GM21786 (cell line): ENCODE measurements at regions not wholly inside any gene's neighbourhood (a gene's known extent, or its start where the extent isn't known, plus 50 kb on each side); places are given as distances from the start of the nearest gene placed in this dataset.
"Not testable (repeated sequence)": the region's sequence is repeated elsewhere in the genome, so short reads cannot be mapped to it uniquely, and the experiment has no call there.

Experiments
- ATAC-seq: cut with Tn5 transposase; IDR thresholded peaks from one replicate; pipeline ENCODE4 v1.9.1; 2021; ENCODE audit not compliant: unreplicated experiment

GRCh38 chr5:118430076-118430475, 558.3 kb downstream of the DTWD2 start:
- ATAC-seq: no peak

DNA sequence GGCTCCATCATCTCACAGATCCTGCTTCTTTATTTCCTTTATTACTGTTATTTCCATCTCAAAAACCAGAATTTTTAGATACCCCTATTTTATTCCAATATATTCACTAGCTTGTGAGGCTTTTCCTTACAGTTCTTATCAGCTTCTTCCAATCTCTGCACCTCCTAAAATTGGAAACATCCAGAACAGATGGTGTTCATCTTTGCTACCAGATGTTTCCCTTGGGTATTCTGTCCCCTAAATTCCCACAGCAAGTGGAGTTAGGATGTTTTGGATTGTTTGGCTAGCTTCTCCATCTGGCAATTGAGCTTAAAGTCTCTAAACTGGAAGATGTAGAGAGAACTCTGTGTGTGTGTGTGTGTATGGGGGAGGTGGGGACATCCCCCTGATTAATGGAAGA, 580.4 kb downstream of the DTWD2 start:
- ATAC-seq: no peak

DNA sequence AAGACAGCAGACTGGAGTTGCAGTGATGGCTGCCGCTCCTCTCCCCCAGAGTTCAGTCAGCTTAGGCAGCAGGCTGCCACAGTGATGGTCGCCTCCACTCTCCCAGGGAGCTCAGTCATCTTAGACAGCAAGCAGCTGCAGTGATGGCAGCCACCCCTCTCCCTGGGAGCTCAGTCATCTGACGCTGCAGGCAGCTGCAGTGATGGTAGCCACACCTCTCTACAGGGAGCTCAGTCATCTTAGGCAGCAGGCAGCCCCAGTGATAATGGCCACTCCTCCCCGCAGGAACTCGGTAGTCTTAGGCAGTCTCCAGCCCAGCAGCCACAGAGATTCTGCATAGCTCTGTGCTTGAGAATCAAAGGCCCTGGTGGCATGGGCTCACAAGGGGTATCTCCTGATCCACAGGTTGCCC, 582.7 kb downstream of the DTWD2 start:
- no peak for ATAC-seq

- ATAC-seq: no peak
Observed at GRCh38 chr5:118397236-118397635, 591.1 kb downstream of the DTWD2 start.

DNA sequence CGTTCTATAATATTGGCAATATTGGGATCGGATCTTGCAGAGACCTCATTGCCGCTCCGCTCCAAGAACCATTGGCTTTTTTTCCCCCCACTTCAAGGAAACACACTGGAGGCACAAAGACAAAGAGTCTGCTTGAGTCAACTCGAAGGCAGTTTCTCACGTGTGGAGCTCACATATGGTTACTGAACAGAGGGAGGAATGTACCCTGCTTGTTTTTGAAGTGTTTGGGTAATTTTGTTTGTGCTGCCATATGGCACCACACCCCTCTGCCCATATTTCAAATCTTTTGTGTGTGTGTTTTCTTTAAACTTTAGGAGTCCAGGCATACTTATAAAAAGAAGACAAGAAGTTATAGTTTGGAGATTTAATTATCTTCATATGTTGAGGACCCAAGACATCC, 595.9 kb downstream of the DTWD2 start:
- no peak for ATAC-seq

DNA sequence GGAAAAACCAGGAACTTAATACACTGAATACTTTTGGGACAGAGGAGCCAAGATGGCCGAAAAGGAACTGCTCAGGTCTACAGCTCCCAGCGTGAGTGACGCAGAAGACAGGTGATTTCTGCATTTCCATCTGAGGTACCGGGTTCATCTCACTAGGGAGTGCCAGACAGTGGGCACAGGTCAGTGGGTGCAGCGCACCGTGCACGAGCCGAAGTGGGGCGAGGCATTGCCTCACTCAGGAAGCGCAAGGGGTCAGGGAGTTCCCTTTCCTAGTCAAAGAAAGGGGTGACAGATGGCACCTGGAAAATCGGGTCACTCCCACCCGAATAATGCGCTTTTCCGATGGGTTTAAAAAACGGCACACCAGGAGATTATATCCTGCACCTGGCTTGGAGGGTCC, 605.4 kb downstream of the DTWD2 start:
- ATAC-seq: not testable (repeated sequence)

GRCh38 chr5:118379470-118379869, 608.9 kb downstream of the DTWD2 start:
- ATAC-seq: no peak

DNA sequence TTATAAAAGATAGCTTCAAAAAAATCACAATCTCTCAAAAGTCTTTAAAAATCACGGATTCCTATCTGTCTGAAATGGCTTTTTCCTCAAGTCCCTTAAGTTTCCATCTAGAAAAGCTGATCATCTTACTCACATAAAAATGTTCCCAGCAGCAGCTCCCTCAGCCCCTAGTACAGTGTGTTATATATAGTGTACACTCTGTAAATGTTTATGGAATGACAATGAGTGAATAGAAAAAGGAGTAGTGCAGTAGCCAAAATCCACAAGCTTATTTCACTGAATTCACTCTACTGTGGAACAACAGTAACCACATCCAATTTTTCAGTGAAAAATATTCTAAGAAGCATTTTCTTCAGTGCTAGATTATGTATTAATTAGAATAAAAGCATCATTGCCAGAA, 609.4 kb downstream of the DTWD2 start:
- no peak for ATAC-seq

GRCh38 chr5:118377420-118377819, 610.9 kb downstream of the DTWD2 start:
- ATAC-seq: no peak

DNA sequence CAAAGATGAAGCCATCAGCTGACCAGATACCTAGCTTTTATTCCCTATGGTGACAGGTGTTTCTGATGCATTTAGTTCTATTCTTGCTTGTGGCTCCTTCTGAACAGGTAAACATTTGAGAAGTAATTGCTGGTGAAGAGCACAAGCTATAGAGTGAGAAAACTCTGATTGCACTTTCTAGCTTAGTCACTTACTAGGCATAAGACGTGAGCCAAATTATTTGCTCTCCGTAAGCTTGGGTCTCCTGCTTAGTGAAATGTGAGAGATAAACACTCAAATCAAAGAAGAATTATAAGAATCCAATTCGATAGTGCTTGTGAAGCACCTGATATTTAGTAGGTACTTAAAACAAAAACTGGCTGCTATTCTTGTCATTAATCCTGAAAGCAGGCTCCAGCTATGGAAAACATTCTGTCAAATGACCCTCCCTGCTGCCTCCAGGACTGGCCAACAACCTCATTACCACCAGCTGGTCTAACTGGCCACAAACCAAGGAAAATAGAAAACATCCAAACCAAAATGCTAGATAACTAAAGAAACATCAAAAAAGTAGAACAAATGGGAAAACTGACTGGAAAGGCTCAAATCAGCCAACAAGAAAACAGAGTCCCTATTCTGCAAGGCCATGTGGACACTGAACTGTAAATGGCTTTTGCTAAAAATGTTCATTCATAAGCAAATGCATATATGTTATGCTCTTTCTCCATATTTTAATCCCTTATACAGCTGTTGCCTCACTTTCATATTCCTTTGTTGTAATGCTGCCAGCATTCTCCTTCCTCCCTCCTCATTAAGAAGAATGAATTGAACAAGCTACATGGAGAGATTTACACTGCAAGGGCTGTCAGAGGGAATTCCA, 616.1 kb downstream of the DTWD2 start:
- ATAC-seq: no peak

DNA sequence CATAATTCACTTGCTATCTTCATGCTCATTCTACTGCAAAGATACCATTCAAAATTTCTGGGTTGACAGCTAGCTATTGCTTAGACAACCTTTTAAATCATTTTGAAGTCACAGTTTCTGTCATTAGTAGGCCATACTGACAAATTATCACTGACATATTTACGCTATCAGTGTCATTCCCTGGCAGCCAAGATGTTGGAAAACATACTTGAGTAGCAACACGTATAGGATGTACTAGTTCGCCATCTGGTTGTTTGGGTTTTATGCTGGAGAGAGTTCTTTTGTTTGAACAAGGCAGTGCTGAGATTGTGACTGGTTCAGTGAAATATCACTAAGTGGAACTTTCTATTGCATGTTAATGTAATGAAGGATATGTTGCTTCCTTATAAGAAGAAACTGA, 621.9 kb downstream of the DTWD2 start:
- ATAC-seq: no peak

- ATAC-seq: no peak
Observed at GRCh38 chr5:118365718-118366117, 622.6 kb downstream of the DTWD2 start.

GRCh38 chr5:118354797-118355196, 633.5 kb downstream of the DTWD2 start:
- no peak for ATAC-seq

- no peak for ATAC-seq
Observed at GRCh38 chr5:118353970-118354369, 634.4 kb downstream of the DTWD2 start.

DNA sequence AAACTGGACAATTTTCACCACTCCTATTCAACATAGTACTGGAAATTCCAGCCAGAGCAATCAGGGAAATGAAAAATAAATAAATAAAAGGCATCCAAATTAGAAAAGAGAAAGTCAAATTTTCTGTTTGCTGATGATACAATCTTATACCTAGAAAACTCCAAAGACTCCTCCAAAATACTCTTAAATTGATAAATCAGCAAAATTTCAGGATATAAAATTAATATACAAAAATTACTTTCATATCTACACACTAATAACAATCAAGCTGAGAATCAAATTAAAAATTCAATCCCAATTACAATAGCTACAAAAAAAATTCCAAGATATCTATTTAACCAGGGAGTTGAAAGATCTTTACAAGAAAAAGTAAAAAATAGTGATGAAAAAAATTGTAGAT, 651.9 kb downstream of the DTWD2 start:
- ATAC-seq: no peak

GRCh38 chr5:118327389-118327788, 661.0 kb downstream of the DTWD2 start:
- ATAC-seq: no peak

GRCh38 chr5:118326481-118327045, 661.8 kb downstream of the DTWD2 start:
- ATAC-seq: no peak

- no peak for ATAC-seq
Observed at GRCh38 chr5:118325931-118326330, 662.4 kb downstream of the DTWD2 start.

GRCh38 chr5:118323723-118324122, 664.6 kb downstream of the DTWD2 start:
- not testable (repeated sequence) for ATAC-seq

- no peak for ATAC-seq
Observed at GRCh38 chr5:118321081-118321480, 667.3 kb downstream of the DTWD2 start.

- no peak for ATAC-seq
Observed at GRCh38 chr5:118320121-118320520, 668.2 kb downstream of the DTWD2 start.

DNA sequence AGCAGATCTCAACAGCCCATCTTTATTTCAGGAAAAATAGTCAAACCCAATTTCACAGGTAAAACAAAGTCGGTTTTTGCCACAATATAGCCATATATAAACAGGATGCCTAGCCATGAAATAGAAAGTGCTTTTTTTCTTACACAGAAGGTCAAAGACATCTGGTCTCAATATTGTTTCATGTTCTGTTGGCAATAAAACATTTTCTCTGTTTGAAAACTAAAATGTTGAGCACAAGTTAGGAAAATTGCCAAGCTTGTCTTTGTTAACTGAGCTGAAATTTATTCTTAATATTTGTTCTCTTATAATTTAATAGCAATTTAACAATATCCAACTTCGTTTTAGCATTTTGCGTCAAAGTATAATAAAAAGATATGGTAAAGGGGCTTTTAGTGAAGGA, 673.4 kb downstream of the DTWD2 start:
- no peak for ATAC-seq
